ENCODE measurements at regions not wholly inside any gene's neighbourhood (a gene's known extent, or its start where the extent isn't known, plus 50 kb on each side); places are given as distances from the start of the nearest gene placed in this dataset.

DNA sequence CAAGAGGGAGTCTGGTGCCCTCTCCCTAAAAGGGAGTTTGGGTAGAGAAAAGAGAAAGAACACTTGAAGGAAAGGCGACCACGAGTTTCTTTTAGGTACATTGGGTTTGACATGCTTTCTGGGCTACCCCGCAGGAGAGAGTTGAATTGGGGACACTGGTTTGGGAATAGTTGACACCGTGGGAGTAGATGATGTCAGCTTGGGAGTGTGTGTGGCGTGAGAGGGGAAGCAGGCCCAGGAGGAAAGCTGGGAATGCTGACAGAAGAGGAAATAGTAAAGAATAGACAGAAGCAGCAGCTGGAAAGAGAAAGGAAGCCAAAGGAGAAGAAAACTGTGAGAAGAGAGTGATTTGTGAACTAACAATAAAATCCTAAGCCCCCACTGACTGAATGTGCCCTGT, 442.9 kb downstream of the DYNC2H1 start:
- TF ChIP-seq, protein P1, sequence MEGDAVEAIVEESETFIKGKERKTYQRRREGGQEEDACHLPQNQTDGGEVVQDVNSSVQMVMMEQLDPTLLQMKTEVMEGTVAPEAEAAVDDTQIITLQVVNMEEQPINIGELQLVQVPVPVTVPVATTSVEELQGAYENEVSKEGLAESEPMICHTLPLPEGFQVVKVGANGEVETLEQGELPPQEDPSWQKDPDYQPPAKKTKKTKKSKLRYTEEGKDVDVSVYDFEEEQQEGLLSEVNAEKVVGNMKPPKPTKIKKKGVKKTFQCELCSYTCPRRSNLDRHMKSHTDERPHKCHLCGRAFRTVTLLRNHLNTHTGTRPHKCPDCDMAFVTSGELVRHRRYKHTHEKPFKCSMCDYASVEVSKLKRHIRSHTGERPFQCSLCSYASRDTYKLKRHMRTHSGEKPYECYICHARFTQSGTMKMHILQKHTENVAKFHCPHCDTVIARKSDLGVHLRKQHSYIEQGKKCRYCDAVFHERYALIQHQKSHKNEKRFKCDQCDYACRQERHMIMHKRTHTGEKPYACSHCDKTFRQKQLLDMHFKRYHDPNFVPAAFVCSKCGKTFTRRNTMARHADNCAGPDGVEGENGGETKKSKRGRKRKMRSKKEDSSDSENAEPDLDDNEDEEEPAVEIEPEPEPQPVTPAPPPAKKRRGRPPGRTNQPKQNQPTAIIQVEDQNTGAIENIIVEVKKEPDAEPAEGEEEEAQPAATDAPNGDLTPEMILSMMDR (conservative IDR thresholded peaks at IDR 0.05; ENCODE audit: low read length), result no peak
- TF ChIP-seq EZH2phosphoT487 (IDR thresholded peaks at IDR 0.05; ENCODE audit: borderline replicate concordance, low read depth, low read length), result no peak

All from OCI-LY7 (cell line).